Stimulated activated CD4-positive, alpha-beta T cell treated with anti-CD3 and anti-CD28 coated beads, Interleukin-12 subunit alpha, Interleukin-12 subunit beta, amount 100 ng/mL, for 4 hours (primary cell): ENCODE measurements at regions not wholly inside any gene's neighbourhood (a gene's known extent, or its start where the extent isn't known, plus 50 kb on each side); places are given as distances from the start of the nearest gene placed in this dataset.

ENCODE experiments used
- DNase-seq: peaks from one replicate; pipeline ENCODE4 v3.0.0-alpha.2; 2020

- no peak for DNase-seq
Observed at GRCh38 chr18:42187611-42188380, 232.8 kb downstream of the PIK3C3 start.

- DNase-seq = no peak
Observed at GRCh38 chr18:42190643-42191042, 235.6 kb downstream of the PIK3C3 start.

DNA sequence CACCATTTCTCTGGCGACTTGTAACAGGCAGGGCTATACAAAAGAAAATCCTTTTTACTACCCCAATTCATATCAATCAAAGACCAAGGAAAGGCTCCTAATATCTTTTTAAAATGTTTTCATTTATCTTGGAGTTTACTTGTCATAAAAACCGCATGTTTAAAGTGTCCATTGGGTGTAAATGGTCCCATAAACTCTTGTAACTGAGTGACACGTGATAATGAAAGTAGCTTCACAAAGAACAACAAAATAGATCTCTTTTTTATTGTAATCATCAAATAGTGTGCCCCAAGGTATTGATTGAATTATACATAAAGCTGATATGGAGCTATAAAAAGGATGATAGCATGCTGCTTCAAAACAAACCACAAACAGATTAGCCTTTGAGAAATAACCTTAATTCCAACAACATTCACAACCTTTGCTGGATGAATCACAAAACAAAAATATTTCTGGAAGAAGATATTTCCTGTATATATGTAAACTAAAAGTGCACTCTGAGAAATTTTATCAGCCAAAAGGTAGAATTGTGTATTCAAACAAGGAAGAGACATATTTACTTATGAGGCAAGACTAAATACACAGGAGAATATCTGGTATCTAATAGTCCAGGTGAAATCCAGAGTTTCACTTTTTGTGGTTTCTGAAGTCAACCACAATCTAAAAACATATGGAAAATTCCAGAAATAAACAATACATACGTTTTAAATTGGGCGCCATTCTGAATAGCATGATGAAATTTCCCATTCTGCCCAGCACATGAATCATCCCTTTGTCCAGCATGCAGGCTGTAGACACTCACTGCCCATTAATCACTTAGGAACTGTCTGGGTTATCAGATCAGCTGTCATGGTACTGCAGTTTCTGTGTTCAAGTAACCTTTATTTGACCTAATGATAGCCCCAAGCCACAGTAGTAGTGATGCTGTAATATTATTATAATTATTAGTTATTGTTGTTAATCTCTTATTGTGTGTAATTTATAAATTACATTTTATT lies 237.5 kb downstream of the PIK3C3 start:
- no peak for DNase-seq

DNA sequence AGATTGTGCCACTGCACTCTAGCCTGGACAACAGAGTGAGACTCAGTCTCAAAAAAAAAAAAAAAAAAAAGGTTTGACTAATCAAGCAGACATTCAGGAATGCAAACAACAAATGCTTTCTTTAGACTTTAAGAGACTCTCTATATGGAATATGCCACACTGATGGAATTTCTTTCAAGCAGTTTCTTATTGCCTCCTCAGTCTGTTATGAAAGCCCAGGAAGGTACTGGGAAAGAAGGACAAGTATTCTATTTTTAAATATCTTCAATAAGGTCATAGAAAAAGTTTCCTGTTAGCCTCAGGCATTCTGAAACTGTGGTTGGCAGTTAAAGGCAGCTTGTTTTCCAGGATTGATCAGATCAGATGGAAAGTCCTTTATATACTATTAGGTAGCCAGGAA lies 241.6 kb downstream of the PIK3C3 start:
- DNase-seq = no peak

GRCh38 chr18:42201137-42201536 lies 246.1 kb downstream of the PIK3C3 start:
- no peak for DNase-seq

- DNase-seq = no peak
Observed at GRCh38 chr18:42211201-42211600, 256.2 kb downstream of the PIK3C3 start.

- DNase-seq = no peak
Observed at GRCh38 chr18:42222557-42222956, 267.5 kb downstream of the PIK3C3 start.

- no peak for DNase-seq
Observed at GRCh38 chr18:42228581-42228980, 273.5 kb downstream of the PIK3C3 start.

GRCh38 chr18:42229211-42230210 lies 274.5 kb downstream of the PIK3C3 start:
- DNase-seq = no peak

GRCh38 chr18:42230636-42231035 lies 275.6 kb downstream of the PIK3C3 start:
- DNase-seq = no peak

- DNase-seq = no peak
Observed at GRCh38 chr18:42231284-42231683, 276.2 kb downstream of the PIK3C3 start.

DNA sequence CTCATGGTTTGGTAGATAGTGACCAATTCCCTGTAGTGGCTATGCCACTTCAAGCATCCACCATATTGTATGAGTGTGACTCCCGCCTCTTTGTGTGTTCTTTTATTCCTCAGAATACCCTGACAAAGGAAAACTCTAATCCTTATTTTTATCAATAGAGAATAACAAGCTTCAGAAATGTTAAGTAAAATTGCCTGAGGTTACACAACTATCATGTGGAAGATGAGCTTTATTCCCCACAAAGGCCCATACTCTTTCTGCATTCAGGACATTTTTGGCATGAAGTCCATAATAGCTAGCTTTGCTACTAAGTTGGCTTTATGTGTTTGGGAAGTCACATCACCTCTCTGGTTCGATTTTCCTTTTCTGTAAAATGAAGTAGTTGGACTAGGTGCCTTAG lies 276.8 kb downstream of the PIK3C3 start:
- DNase-seq = no peak

DNA sequence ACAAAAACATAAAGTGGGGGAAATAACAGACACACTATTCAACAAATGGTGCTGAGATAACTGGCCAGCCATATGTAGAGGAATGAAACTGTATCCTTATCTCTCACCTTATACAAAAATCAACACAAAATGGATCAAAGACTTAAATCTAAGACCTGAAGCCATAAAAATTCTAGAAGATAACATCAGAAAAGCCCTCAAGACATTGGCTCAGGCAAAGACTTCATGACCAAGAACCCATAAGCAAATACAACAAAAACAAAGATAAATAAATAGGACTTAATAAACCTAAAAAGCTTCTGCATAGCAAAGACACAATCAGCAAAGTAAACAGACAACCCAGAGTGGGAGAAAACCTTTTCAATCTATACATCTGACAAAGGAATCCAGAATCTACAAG lies 278.9 kb downstream of the PIK3C3 start:
- no peak for DNase-seq

DNA sequence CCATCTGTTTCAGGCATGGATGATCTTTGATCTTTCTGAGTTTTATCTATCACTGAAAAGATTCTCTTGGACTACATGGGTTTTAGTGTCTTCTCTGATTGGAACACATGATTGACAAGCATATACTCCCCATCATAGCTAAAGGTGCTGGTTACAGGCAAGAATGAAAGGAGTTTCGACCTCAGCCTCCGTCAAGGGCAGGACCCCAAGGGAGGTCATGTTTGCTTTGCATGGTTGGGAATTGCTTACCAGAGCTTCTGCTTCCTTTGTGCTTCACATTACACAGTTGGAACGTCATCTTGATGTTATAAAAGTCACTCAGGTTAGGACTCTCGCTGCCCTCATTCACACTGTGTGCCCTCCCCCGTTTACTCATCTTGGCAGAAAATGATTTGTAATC lies 287.7 kb downstream of the PIK3C3 start:
- DNase-seq = no peak

DNA sequence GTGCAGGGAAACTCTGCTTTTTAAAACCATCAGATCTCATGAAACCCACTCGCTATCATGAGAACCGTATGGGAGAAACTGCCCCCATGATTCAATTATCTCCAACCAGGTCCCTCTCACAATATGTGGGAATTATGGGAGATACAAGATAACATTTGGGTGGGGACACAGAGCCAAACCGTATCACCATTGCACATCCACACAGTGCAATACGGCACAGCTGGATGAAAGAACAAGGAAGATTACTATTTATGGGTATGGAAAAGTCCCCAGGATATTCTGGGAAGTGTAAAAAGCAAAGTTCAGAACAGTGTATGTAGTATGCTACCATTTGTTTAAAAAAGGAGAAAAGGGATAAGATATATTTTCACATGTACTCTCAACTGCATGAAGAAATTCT lies 290.1 kb downstream of the PIK3C3 start:
- no peak for DNase-seq

- DNase-seq = no peak
Observed at GRCh38 chr18:42255908-42256765, 301.1 kb downstream of the PIK3C3 start.

- no peak for DNase-seq
Observed at GRCh38 chr18:42258301-42258965, 303.4 kb downstream of the PIK3C3 start.

DNA sequence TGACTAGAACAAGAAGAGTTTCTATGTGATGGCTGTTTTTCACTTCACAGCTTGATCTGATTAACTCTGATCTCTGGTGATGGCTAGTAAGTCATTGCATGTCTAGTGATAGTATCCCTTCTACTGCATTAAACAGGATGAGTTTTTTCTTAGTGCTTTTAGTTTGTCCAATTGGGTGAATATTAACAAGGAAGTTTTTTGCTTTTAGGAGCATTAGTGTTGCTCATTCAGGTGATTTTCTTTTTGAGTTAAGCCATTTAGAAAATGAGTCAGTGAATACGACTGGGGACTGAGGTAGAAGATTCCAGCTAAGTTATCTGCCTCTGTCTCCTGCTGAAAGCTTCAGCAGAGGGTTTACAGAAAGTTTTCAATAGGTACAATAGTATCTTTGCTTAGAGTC lies 306.7 kb downstream of the PIK3C3 start:
- no peak for DNase-seq

DNA sequence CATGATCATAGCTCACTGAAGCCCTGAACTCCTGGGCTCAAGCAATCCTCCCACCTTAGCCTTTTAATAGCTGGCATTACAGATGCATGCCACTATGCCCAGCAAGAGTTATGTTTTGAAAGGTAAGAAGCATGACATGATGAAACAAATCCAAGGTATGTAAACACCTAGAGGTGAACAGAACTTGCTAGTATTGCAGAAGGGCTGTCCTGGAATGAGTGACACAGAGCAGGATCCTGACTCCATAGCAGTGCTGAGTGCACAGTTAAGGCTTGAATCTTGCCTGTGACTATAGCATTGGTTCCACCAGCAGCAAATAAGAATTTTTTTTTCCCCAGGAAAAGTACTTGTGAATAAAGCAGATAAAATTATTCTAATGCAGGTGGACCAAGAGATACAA lies 309.5 kb downstream of the PIK3C3 start:
- no peak for DNase-seq

GRCh38 chr18:42268186-42268725 lies 313.2 kb downstream of the PIK3C3 start:
- no peak for DNase-seq

DNA sequence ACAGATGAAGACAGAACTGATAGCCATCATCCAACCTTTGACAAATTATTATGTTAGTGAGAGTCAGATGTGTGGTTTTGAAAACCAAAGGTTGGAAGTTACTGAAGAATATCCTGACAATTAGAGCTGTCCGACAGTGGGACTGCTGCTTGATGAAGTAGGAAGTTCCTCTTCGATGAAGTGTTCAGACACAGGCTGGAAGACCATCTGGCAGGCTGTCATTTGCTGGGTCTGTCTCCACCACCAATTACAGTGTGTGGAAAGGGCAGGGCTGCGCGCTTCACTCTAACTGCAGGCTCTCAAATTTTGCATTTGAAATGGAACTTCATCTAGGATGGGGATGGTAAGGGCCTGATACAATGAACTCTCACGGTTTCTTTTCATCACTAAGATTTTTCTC lies 313.8 kb downstream of the PIK3C3 start:
- no peak for DNase-seq
